ENCODE measurements at regions not wholly inside any gene's neighbourhood (a gene's known extent, or its start where the extent isn't known, plus 50 kb on each side); places are given as distances from the start of the nearest gene placed in this dataset.

GRCh38 chr6:145069966-145070365 lies 665.4 kb downstream of the EPM2A start (continued):
- no peak for TF ChIP-seq REST (IDR thresholded peaks at IDR 0.05; ENCODE audit: borderline replicate concordance in 1 of 2, low read depth in 1 of 2, low read length in 2 of 2)
- TF ChIP-seq AGO2 (optimal IDR thresholded peaks at IDR 0.05; ENCODE audit: low read depth, low read length), result no peak
- TF ChIP-seq ZNF879 (CRISPR knock-in tag; IDR thresholded peaks at IDR 0.05), result no peak
- no peak for TF ChIP-seq ZFP37 (CRISPR knock-in tag; IDR thresholded peaks at IDR 0.05; ENCODE audit: borderline replicate concordance)
- TF ChIP-seq SCMH1 (CRISPR knock-in tag; IDR thresholded peaks at IDR 0.05; ENCODE audit: borderline replicate concordance), result no peak
- no peak for TF ChIP-seq ZBTB7A (CRISPR knock-in tag; IDR thresholded peaks at IDR 0.05)
- TF ChIP-seq ZKSCAN1 (IDR thresholded peaks at IDR 0.05; ENCODE audit: low read length), result no peak
- no peak for TF ChIP-seq ZNF3 (CRISPR knock-in tag; IDR thresholded peaks at IDR 0.05)

- TF ChIP-seq ZC3H4 (CRISPR knock-in tag; IDR thresholded peaks at IDR 0.05; ENCODE audit: borderline replicate concordance) (no peak), ZC3H13 (CRISPR knock-in tag; IDR thresholded peaks at IDR 0.05) (no peak), MTA1 (CRISPR knock-in tag; IDR thresholded peaks at IDR 0.05; ENCODE audit: borderline replicate concordance) (no peak), ZNF567 (CRISPR knock-in tag; IDR thresholded peaks at IDR 0.05; ENCODE audit: borderline replicate concordance) (no peak), FOXK1 (CRISPR knock-in tag; IDR thresholded peaks at IDR 0.05; ENCODE audit: borderline replicate concordance, low read depth) (no peak), RBAK (CRISPR knock-in tag; IDR thresholded peaks at IDR 0.05) (no peak), ZBTB8A (CRISPR knock-in tag; IDR thresholded peaks at IDR 0.05; ENCODE audit: borderline replicate concordance, low read depth) (no peak)
- Histone ChIP-seq H3K4me1 (ENCODE audit: insufficient read depth, low read length) (no peaks in the 10 kb centered on the region), H3K9ac (ENCODE audit: insufficient read depth, low read depth, low read length) (no peak overlapping the region), H3K27me3 (ENCODE audit: control insufficient read depth in 1 of 2, insufficient read depth in 2 of 2, low read length in 2 of 2) (no peaks in the 10 kb centered on the region), H2AFZ (ENCODE audit: low read length) (no peak overlapping the region), H3K27ac (ENCODE audit: extremely low read length, insufficient read depth, low read length) (no peak overlapping the region), H3K9me3 (ENCODE audit: low read length) (no peaks in the 10 kb centered on the region), H3K4me3 (replicated peaks in 1 of 3; ENCODE audit: insufficient read depth in 1 of 3, low read depth in 2 of 3, low read length in 3 of 3) (no peak overlapping the region), H4K20me1 (ENCODE audit: insufficient read depth, low read length) (no peaks in the 10 kb centered on the region), H3K4me2 (ENCODE audit: low read depth, low read length) (no peak overlapping the region), H3K79me2 (ENCODE audit: insufficient read depth, low read length) (no peaks in the 10 kb centered on the region), H3K36me3 (replicated peaks in 1 of 2; ENCODE audit: control insufficient read depth in 1 of 2, insufficient read depth in 2 of 2, low read length in 2 of 2) (no peaks in the 10 kb centered on the region)
- ChIA-PET CTCF (ENCODE audit: low intra/inter-chr PET ratio, low total read pairs) (no interaction called here), POLR2A (no interaction called here)
- no peak for DNase-seq (ENCODE audit: low spot score)
- BruUV-seq (replicated peaks), result no TSS peak
- intact Hi-C loops (cut with micrococcal nuclease; ENCODE audit: unreplicated experiment), result no loop called here
- no peak for FAIRE-seq
- no peak for ATAC-seq
- in situ Hi-C loops (cut with HindIII; ENCODE audit: extremely low pct_ligation_motif_present, low pct_unique_long_range_greater_than_20kb), result no loop called here
- 50% methylated on average over 2 of the region's 2 CpGs for WGBS (ENCODE audit: low lambda C conversion rate)
Observed at GRCh38 chr6:145070791-145071190, 664.5 kb downstream of the EPM2A start.

Measured in HepG2 (cell line).